ENCODE measurements at regions not wholly inside any gene's neighbourhood (a gene's known extent, or its start where the extent isn't known, plus 50 kb on each side); places are given as distances from the start of the nearest gene placed in this dataset.

- peak; percentile 76 for DNase-seq
- Mint-ChIP-seq H3K27me3 (ENCODE audit: insufficient read depth) (peaks cover 5% of the 10 kb centered on the region), H3K36me3 (ENCODE audit: low read depth) (no peaks in the 10 kb centered on the region), H3K9me3 (no peaks in the 10 kb centered on the region), H3K27ac (no peak overlapping the region), H3K4me1 (ENCODE audit: low read depth) (no peaks in the 10 kb centered on the region), H3K4me3 (no peak overlapping the region)
- TF ChIP-seq CTCF (IDR thresholded peaks at IDR 0.05): peak; percentile 85
Measured at GRCh38 chr7:148527717-148528168, 62.8 kb upstream of the C7orf33 start.

- H3K27ac Mint-ChIP-seq: no peak overlapping the region
- H3K4me1 Mint-ChIP-seq (ENCODE audit: low read depth): peaks cover 5% of the 10 kb centered on the region
- no peak for TF ChIP-seq CTCF (IDR thresholded peaks at IDR 0.05)
- H3K27me3 Mint-ChIP-seq (ENCODE audit: insufficient read depth): peaks cover 7% of the 10 kb centered on the region
- H3K36me3 Mint-ChIP-seq (ENCODE audit: low read depth): no peaks in the 10 kb centered on the region
- H3K9me3 Mint-ChIP-seq: no peaks in the 10 kb centered on the region
- H3K4me3 Mint-ChIP-seq: peak overlapping the region; percentile 72; the same call in 1 of the 2 replicates
- no peak for DNase-seq
Measured at GRCh38 chr7:148535217-148535616, 55.3 kb upstream of the C7orf33 start.

GRCh38 chr7:148537435-148537834 lies 53.1 kb upstream of the C7orf33 start:
- H3K4me1 Mint-ChIP-seq (ENCODE audit: low read depth): peaks cover 12% of the 10 kb centered on the region
- TF ChIP-seq CTCF (IDR thresholded peaks at IDR 0.05): no peak
- no peak overlapping the region for H3K27ac Mint-ChIP-seq
- H3K4me3 Mint-ChIP-seq: no peak overlapping the region
- peaks cover 5% of the 10 kb centered on the region for H3K27me3 Mint-ChIP-seq (ENCODE audit: insufficient read depth)
- H3K9me3 Mint-ChIP-seq: no peaks in the 10 kb centered on the region
- no peak for DNase-seq
- H3K36me3 Mint-ChIP-seq (ENCODE audit: low read depth): no peaks in the 10 kb centered on the region

DNA sequence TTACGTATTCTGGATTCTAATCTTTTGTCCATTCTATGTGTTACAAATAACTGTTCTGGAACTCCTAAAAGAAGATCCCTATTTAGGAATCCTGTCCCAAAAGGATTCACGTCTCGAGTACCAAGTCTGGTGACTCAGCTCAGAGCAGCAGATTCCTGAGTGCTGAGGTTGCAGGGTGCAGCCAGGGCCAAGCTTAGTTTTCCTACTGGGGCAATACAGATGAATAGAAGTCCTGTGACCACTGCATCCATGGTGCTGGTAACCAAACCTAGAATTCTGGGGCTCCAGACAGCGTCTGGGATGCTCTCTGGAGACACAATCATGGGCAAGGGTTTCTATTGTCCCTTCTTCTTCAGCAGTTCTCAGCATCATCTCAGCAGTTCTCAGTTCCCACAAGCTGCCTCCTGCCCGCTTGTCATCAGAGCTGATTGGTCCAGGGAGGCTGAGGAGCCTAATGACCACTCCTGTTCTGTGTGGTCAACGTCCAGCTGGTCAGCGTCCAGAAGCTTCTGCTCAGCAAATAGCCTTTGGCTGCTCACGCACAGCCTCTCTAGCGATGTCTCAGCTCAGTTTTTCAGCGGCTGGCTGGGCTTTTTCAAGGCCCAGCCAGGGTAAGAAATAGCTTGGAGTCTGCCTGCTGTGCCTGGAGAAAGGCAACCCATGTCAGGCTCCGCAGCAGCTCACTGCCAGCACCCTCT lies 50.4 kb upstream of the C7orf33 start:
- peak overlapping the region; percentile 61 for H3K4me3 Mint-ChIP-seq
- H3K27ac Mint-ChIP-seq: peak overlapping the region; percentile 82
- peaks cover 11% of the 10 kb centered on the region for H3K27me3 Mint-ChIP-seq (ENCODE audit: insufficient read depth)
- TF ChIP-seq CTCF (IDR thresholded peaks at IDR 0.05): no peak
- peaks cover 12% of the 10 kb centered on the region for H3K4me1 Mint-ChIP-seq (ENCODE audit: low read depth)
- no peaks in the 10 kb centered on the region for H3K9me3 Mint-ChIP-seq
- peak; percentile 68 for DNase-seq
- H3K36me3 Mint-ChIP-seq (ENCODE audit: low read depth): no peaks in the 10 kb centered on the region
